Activated T-cell treated with anti-CD3 and anti-CD28 coated beads for 4 hours (primary cell): ENCODE measurements at regions not wholly inside any gene's neighbourhood (a gene's known extent, or its start where the extent isn't known, plus 50 kb on each side); places are given as distances from the start of the nearest gene placed in this dataset.

Source experiments
- DNase-seq: peaks from one replicate; pipeline ENCODE4 v3.0.0-alpha.2; 2020

DNA sequence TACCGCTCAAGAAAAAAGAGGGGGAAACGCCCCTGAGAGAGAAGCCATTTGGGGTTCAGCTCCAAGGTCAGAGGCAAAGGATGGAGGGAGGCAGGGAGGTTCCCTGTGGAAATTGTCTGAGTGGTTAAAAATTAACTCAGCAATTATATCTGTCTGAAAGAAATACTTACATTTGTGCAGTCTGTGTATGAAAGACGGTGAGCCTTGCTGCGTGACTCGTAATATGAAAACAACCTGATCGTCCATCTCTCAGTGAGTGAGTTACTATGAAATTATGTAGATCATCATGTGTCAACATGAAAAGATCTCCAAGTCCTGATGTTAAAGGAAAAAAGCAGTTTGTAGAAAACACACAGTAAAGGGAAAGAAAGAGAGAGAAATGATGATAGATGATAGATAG is 67.2 kb upstream of the FAM204A start:
- DNase-seq, result no peak

DNA sequence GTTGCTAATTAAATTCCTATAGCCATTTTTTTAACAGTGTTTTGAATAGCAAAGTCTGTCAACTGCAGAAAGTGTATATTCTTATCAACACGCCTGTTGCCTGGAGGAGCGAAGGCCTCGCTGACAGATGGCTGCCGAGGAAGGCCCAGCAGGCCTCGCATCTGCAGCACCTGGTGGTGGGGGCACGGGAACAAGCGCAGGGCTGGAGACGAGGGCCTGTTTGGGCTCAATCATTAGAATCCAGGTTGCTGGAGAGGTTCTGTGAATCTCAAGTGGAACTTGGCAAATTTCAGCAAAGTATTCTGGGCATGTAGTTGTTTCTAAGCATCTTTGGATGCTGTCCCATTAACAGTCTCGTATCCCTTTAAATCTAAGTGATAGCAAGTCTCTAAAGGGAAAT is 66.1 kb upstream of the FAM204A start:
- no peak for DNase-seq

DNA sequence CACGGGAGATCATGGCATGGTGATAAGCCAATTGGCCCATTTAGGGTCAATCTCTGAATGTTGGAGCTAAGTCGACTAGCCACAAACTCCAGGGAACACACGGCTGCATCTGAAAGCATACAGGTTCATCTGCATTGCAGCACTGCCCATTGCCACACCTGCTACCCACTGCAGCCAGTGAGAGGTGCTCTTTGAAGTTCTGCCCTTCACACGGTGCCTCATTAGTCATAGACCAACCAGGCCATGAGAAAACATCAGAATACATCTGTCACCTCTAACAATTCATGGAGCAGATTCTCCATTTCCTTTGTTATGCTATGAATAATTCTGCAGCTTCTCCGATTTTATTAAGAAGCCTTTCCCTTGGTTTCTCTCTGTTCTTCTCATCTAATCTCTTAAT is 65.7 kb upstream of the FAM204A start:
- no peak for DNase-seq

DNA sequence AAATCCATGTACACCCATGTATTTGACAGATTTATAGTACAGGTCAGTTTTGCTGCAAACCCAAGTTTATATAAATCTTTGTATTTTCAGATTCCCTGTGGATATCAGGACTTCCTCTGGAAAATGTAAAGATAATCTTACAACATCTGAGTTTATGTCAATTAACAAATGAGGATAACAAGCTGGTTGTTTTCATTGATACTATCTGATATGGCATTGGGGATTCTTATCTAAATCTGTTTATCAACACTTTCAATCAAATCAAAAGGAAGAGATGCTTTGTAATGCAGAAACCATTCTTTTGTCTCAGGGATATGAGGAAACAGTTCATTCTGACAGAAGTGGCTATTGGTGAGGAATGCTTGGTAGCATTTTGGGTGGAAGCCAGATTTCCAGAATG is 64.9 kb upstream of the FAM204A start:
- DNase-seq, result no peak

DNA sequence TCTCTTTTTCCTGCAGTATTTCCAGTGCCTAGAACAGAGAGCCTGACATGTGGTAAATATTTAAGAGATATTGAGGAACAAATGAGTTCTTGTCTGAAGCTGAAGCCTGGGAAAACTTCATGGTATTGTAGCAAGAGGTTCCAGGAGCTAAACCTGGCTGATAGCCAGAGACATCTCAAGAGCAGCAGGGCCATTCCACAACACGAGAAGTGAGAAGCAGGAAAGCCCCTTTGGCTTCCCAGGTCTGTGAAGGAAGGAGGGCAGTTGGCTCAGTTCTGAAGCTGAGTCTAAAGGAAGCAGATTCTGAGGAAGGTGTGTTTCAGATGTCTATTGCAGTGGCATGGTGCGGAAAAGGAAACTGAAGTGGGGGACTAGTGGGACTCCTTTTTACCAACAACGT is 63.8 kb upstream of the FAM204A start:
- no peak for DNase-seq

DNA sequence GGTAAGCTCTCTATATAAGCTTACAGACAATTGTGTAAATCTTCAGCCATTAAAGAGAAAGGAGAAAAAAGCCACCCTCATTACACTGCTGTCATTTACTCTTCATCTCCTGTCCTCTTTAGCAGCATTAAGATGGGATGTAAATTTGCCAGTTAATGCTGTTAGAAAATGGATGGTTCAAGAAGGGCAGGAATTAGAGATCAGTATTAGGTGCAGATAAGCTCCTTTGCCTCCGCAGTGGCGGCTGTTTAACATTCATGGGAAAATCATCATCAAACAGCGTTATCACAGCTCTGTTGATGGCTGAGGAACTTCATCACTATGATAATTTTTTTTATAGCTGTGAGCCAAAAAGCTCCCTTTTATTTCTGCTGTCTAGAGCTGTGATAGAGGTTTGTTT is 61.8 kb upstream of the FAM204A start:
- no peak for DNase-seq

DNA sequence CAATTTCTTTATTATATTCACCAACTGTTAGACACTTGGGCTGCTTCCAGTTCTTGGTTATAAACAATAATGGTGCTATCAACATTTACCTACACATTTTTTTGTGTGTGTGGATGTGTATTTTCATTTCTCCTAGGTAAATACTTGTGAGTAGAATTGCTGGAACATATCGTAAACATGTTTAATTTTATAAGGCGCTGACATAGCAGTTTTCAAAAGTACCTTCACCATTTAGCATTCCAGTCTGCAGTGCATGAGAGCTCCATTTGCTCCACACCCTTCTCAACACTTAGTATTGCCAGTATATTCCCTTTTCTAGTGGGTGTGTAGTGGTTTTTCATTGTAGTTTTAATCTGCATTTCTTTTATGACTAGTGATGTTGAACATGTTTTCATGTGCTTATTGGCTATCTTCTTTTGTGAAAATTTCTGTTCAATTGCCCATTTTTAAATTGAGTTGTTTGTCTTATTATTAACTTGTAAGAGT is 59.6 kb upstream of the FAM204A start:
- no peak for DNase-seq

DNA sequence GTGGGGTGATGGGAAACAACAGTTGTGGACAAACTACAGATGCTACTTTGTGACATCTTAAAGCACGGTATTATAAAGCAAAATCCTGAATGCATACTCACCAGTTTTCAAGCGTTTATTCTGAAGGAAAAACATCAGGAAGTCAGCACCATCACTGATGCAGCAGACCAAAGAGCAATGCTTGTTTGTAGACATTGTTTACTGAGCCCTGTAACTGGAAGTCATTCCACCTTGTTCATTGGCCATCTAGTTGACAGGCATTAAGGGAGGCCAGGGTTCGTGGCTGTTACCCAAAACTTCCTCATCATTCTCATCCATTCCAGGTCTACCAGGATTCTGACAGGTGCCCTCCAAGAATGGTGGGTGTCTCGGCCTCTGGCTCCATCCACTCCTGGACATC is 55.3 kb upstream of the FAM204A start:
- no peak for DNase-seq

DNA sequence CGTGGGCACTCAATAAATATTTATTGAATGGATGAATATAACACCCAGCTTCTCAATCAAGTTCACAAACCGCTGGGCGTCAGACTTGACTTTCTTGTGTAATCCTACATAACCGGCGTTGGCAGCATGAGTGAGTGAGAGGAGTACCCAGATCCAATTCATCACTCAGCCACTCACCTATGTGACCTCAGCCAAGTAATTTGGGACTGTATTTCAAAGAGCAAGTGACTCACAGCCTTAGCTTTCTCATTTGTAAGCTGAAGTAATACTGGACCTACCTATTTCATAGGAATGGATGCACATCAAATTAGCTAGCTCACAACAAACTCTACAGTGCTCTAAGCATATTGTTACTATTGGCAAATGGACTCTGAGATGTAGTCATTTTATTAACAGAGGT is 53.8 kb upstream of the FAM204A start:
- no peak for DNase-seq

DNA sequence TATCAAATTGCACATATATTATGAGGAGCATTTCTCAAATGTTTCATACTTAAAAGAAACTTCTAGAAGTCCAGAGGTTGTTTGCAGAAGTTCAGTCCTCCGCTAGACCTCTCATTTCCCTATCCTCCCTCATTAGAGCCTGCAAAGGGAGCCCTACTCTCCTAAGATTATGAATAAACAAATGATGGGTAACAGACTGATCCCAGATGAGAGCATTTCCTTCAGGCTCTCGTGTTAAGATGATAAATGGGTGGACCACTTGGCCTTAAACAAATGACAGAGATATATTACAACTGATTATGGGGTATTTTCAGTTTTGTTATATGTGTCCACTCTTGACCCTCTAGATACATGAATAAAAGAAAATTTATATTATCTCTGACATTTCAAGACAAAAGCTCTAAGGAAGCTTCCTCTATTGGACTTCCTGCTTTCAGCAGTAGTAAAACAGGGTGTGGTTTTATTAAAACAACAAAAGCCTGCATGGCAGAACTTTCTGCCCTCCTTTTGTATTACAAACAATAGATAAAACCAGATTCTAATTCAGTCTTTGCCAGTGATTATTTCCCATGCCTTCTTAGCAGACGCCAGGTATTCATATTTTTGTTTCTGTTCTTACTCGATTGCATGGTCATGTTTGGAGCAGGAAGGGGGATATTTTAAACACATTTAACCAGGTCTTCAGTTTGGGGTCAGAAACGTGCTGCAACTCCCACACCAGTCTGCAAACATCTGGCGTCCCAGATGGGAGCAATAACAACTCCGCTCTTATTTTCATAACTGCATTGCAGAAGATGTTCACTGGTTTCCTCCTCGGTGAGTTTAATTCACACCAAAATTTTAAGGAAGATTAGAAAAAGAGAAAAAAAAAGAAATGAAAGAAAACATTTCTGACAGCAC is 52.4 kb upstream of the FAM204A start:
- DNase-seq, result no peak

DNA sequence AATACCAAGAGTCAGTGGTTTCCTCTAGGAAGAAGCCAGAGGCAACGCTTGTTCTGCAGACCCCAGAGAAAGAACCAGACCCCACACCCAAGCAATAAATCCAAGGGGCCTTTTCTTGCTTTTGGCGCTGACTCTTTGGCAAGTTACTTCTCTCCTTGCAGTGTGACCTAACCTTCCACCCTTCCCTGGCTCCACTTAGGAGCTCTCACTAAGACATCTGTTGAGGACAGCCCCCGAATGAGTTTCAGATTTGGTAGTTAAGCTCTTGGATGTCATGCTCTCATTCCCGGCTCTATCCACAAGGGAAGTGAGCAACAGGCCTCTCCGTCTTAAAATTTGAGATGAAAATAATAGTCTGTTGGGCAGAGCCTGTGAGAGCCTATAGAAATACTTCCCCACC is 50.6 kb upstream of the FAM204A start:
- DNase-seq, result no peak
